K562 (cell line): ENCODE measurements at regions not wholly inside any gene's neighbourhood (a gene's known extent, or its start where the extent isn't known, plus 50 kb on each side); places are given as distances from the start of the nearest gene placed in this dataset.

Experiments used
- ARHGAP35 ChIP-seq: fragments of 450-650 bp; IDR thresholded peaks from 2 replicates; pipeline ENCODE4 v1.6.1; 2018; ENCODE audit not compliant: partially characterized antibody
- HEY1 ChIP-seq: fragments of 250-450 bp; sonication (Bioruptor Pico); IDR thresholded peaks from 2 replicates; pipeline ENCODE4 v1.5.0; 2020; ENCODE audit warnings: mild to moderate bottlenecking, moderate library complexity, borderline replicate concordance
- NR2F6 ChIP-seq: fragments of 450-650 bp; formaldehyde crosslinking; IDR thresholded peaks from 2 replicates; pipeline ENCODE4 v1.4.0; 2020; ENCODE audit warnings: mild to moderate bottlenecking
- ZNF184 ChIP-seq: sonication (generic); formaldehyde crosslinking; IDR thresholded peaks from 2 replicates; pipeline ENCODE4 v1.5.0; 2020; ENCODE audit warnings: missing genetic modification reagents
- TF ChIP-seq, protein P1 (sequence below), 2 experiments: fragments of 450-650 bp; IDR thresholded peaks; 2 replicates each; pipeline ENCODE4 v1.6.1; 2018; ENCODE audit warnings: mild to moderate bottlenecking in 2 of 2, low read depth in 1 of 2; ENCODE audit not compliant: partially characterized antibody in 2 of 2
- TF ChIP-seq, protein P2 (sequence below): fragments of 450-650 bp; IDR thresholded peaks from 2 replicates; pipeline ENCODE4 v1.6.1; 2016; ENCODE audit warnings: low read depth, mild to moderate bottlenecking, moderate library complexity
- TF ChIP-seq, protein P3 (sequence below): IDR thresholded peaks from 3 replicates; pipeline ENCODE4 v1.6.1; 2011; ENCODE audit warnings: borderline replicate concordance, mild to moderate bottlenecking, moderate library complexity; ENCODE audit not compliant: insufficient read length; ENCODE audit errors: extremely low read depth
- TF ChIP-seq, protein P4 (sequence below), 2 experiments: IDR thresholded peaks in 1 of 2; conservative IDR thresholded peaks in 1 of 2; 2 replicates each; pipeline ENCODE4 v1.6.1; 2016; ENCODE audit warnings: low read depth in 2 of 2, mild to moderate bottlenecking in 1 of 2, missing compliant biosample characterization in 1 of 2, missing genetic modification characterization in 1 of 2, moderate library complexity in 1 of 2

DNA sequence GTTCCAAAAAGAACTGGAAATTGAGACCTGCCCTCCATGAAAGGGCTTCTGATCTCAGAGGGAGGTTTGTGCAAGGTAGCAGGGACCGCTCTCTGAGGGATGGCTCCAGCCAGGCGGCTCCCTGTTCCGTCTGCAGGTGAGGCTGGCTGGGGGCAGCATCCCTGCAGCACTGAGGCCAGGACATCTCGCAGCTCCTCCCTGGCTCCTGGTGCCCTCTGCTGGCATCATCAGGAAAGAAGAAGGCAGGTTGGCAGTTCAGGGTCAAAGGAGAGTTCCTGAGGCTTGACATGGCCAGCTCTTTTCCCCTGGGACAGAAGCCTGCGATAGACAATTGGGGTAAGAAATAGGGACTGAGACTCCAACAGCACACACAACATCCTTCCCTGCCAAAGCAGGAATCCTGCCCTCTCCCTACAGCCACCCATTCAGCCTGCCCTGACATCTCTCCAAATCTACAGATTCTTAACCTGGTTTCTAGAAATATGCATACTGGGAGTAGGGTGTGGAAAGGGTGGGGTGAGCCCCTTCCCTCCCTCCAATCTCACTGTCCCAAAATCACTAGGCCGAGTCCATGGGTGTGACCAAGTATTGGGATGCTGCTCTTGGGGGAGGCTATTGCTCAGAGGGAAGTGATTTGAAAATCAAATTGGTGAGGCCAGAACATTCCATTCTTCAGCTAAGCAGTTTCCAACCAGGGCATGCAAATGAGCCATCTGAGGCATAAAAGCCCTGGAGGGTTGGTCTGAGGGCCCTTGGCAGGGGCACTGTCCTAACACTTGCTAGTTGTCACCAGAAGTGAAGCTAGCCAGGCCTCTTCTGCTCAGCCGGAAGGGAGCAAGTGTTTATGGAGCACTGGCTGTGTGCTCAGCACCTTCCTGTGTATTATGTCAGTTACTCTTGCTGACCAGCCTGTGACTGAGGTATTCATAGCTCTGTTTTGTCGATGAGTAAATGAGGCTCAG lies 185.4 kb downstream of the TFCP2L1 start (continued):
- TF ChIP-seq, protein P1, sequence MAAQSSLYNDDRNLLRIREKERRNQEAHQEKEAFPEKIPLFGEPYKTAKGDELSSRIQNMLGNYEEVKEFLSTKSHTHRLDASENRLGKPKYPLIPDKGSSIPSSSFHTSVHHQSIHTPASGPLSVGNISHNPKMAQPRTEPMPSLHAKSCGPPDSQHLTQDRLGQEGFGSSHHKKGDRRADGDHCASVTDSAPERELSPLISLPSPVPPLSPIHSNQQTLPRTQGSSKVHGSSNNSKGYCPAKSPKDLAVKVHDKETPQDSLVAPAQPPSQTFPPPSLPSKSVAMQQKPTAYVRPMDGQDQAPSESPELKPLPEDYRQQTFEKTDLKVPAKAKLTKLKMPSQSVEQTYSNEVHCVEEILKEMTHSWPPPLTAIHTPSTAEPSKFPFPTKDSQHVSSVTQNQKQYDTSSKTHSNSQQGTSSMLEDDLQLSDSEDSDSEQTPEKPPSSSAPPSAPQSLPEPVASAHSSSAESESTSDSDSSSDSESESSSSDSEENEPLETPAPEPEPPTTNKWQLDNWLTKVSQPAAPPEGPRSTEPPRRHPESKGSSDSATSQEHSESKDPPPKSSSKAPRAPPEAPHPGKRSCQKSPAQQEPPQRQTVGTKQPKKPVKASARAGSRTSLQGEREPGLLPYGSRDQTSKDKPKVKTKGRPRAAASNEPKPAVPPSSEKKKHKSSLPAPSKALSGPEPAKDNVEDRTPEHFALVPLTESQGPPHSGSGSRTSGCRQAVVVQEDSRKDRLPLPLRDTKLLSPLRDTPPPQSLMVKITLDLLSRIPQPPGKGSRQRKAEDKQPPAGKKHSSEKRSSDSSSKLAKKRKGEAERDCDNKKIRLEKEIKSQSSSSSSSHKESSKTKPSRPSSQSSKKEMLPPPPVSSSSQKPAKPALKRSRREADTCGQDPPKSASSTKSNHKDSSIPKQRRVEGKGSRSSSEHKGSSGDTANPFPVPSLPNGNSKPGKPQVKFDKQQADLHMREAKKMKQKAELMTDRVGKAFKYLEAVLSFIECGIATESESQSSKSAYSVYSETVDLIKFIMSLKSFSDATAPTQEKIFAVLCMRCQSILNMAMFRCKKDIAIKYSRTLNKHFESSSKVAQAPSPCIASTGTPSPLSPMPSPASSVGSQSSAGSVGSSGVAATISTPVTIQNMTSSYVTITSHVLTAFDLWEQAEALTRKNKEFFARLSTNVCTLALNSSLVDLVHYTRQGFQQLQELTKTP (IDR thresholded peaks at IDR 0.05; ENCODE audit: low read depth in 1 of 2, partially characterized antibody in 2 of 2) = no peak
- TF ChIP-seq NR2F6 (CRISPR knock-in tag) (no peak), ARHGAP35 (no peak), HEY1 (no peak), ZNF184 (no peak)
- TF ChIP-seq, protein P2, sequence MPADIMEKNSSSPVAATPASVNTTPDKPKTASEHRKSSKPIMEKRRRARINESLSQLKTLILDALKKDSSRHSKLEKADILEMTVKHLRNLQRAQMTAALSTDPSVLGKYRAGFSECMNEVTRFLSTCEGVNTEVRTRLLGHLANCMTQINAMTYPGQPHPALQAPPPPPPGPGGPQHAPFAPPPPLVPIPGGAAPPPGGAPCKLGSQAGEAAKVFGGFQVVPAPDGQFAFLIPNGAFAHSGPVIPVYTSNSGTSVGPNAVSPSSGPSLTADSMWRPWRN = no peak
- TF ChIP-seq, protein P3, sequence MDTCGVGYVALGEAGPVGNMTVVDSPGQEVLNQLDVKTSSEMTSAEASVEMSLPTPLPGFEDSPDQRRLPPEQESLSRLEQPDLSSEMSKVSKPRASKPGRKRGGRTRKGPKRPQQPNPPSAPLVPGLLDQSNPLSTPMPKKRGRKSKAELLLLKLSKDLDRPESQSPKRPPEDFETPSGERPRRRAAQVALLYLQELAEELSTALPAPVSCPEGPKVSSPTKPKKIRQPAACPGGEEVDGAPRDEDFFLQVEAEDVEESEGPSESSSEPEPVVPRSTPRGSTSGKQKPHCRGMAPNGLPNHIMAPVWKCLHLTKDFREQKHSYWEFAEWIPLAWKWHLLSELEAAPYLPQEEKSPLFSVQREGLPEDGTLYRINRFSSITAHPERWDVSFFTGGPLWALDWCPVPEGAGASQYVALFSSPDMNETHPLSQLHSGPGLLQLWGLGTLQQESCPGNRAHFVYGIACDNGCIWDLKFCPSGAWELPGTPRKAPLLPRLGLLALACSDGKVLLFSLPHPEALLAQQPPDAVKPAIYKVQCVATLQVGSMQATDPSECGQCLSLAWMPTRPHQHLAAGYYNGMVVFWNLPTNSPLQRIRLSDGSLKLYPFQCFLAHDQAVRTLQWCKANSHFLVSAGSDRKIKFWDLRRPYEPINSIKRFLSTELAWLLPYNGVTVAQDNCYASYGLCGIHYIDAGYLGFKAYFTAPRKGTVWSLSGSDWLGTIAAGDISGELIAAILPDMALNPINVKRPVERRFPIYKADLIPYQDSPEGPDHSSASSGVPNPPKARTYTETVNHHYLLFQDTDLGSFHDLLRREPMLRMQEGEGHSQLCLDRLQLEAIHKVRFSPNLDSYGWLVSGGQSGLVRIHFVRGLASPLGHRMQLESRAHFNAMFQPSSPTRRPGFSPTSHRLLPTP = no peak
- TF ChIP-seq, protein P4, sequence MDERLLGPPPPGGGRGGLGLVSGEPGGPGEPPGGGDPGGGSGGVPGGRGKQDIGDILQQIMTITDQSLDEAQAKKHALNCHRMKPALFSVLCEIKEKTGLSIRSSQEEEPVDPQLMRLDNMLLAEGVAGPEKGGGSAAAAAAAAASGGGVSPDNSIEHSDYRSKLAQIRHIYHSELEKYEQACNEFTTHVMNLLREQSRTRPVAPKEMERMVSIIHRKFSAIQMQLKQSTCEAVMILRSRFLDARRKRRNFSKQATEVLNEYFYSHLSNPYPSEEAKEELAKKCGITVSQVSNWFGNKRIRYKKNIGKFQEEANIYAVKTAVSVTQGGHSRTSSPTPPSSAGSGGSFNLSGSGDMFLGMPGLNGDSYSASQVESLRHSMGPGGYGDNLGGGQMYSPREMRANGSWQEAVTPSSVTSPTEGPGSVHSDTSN (CRISPR knock-in tag; IDR thresholded peaks at IDR 0.05; ENCODE audit: low read depth) = no peak
- TF ChIP-seq, protein P4 (tag; conservative IDR thresholded peaks at IDR 0.05; ENCODE audit: low read depth) = no peak
